Neural cell (in vitro differentiated cells): ENCODE measurements at regions not wholly inside any gene's neighbourhood (a gene's known extent, or its start where the extent isn't known, plus 50 kb on each side); places are given as distances from the start of the nearest gene placed in this dataset.

Experiments
- EP300 ChIP-seq: fragments of 450-650 bp; conservative IDR thresholded peaks from 2 replicates; pipeline ENCODE4 v1.6.1; 2014; ENCODE audit warnings: antibody characterized with exemption, mild to moderate bottlenecking, moderate library complexity; ENCODE audit not compliant: poor library complexity, severe bottlenecking
- EZH2 ChIP-seq: fragments of 200-600, 300-800 bp; shearing (Covaris generic), sonication (generic); IDR thresholded peaks from 2 replicates; pipeline ENCODE4 v1.6.1; 2014; ENCODE audit warnings: antibody characterized with exemption, low read length, borderline replicate concordance, mild to moderate bottlenecking; ENCODE audit not compliant: insufficient read depth, poor library complexity, severe bottlenecking
- POLR2AphosphoS5 ChIP-seq: IDR thresholded peaks from 2 replicates; pipeline ENCODE4 v1.6.1; 2012
- RAD21 ChIP-seq: fragments of 450-650 bp; conservative IDR thresholded peaks from 2 replicates; pipeline ENCODE4 v1.6.1; 2014; ENCODE audit warnings: antibody characterized with exemption, mild to moderate bottlenecking, moderate library complexity
- SMC3 ChIP-seq: fragments of 450-650 bp; conservative IDR thresholded peaks from 2 replicates; pipeline ENCODE4 v1.6.1; 2014; ENCODE audit warnings: antibody characterized with exemption, mild to moderate bottlenecking, moderate library complexity; ENCODE audit not compliant: poor library complexity
- TAF1 ChIP-seq: IDR thresholded peaks from 2 replicates; pipeline ENCODE4 v1.6.1; 2012; ENCODE audit warnings: low read depth
- TF ChIP-seq, protein P1 (sequence below): fragments of 450-650 bp; IDR thresholded peaks from 2 replicates; pipeline ENCODE4 v1.5.1; 2014; ENCODE audit warnings: antibody characterized with exemption, mild to moderate bottlenecking, moderate library complexity; ENCODE audit not compliant: poor library complexity, severe bottlenecking
- TF ChIP-seq, protein P2 (sequence below): IDR thresholded peaks from 2 replicates; pipeline ENCODE4 v1.6.1; 2012; ENCODE audit warnings: borderline replicate concordance

DNA sequence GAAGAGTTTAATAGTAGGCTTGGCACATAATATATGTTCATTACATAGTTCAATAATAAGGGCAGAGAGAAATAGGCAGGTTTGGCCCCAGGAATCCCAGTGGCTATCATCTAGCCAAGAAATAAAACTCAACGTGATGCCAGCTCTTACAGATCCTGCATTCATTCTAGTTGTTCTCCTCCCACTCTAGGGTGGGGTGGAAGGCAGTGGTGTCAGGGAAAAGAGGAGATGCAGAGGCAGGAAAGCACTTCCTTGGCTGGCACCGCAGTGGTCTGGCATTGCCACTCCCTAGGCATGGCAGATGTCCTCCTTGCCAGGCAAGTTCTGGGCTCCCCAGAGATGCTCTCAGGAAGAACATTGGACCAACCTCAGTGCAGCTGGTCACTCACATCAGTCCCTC, 383.6 kb downstream of the GRIN2B start:
- TF ChIP-seq, protein P1, sequence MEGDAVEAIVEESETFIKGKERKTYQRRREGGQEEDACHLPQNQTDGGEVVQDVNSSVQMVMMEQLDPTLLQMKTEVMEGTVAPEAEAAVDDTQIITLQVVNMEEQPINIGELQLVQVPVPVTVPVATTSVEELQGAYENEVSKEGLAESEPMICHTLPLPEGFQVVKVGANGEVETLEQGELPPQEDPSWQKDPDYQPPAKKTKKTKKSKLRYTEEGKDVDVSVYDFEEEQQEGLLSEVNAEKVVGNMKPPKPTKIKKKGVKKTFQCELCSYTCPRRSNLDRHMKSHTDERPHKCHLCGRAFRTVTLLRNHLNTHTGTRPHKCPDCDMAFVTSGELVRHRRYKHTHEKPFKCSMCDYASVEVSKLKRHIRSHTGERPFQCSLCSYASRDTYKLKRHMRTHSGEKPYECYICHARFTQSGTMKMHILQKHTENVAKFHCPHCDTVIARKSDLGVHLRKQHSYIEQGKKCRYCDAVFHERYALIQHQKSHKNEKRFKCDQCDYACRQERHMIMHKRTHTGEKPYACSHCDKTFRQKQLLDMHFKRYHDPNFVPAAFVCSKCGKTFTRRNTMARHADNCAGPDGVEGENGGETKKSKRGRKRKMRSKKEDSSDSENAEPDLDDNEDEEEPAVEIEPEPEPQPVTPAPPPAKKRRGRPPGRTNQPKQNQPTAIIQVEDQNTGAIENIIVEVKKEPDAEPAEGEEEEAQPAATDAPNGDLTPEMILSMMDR = no peak
- no peak for TF ChIP-seq POLR2AphosphoS5
- no peak for TF ChIP-seq EZH2
- no peak for TF ChIP-seq SMC3
- TF ChIP-seq, protein P2, sequence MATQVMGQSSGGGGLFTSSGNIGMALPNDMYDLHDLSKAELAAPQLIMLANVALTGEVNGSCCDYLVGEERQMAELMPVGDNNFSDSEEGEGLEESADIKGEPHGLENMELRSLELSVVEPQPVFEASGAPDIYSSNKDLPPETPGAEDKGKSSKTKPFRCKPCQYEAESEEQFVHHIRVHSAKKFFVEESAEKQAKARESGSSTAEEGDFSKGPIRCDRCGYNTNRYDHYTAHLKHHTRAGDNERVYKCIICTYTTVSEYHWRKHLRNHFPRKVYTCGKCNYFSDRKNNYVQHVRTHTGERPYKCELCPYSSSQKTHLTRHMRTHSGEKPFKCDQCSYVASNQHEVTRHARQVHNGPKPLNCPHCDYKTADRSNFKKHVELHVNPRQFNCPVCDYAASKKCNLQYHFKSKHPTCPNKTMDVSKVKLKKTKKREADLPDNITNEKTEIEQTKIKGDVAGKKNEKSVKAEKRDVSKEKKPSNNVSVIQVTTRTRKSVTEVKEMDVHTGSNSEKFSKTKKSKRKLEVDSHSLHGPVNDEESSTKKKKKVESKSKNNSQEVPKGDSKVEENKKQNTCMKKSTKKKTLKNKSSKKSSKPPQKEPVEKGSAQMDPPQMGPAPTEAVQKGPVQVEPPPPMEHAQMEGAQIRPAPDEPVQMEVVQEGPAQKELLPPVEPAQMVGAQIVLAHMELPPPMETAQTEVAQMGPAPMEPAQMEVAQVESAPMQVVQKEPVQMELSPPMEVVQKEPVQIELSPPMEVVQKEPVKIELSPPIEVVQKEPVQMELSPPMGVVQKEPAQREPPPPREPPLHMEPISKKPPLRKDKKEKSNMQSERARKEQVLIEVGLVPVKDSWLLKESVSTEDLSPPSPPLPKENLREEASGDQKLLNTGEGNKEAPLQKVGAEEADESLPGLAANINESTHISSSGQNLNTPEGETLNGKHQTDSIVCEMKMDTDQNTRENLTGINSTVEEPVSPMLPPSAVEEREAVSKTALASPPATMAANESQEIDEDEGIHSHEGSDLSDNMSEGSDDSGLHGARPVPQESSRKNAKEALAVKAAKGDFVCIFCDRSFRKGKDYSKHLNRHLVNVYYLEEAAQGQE = no peak
- no peak for TF ChIP-seq EP300
- no peak for TF ChIP-seq RAD21
- no peak for TF ChIP-seq TAF1
